GM19023 (cell line): ENCODE measurements at regions not wholly inside any gene's neighbourhood (a gene's known extent, or its start where the extent isn't known, plus 50 kb on each side); places are given as distances from the start of the nearest gene placed in this dataset.

ENCODE experiments used
- ATAC-seq: cut with Tn5 transposase; IDR thresholded peaks from one replicate; pipeline ENCODE4 v1.9.1; 2021; ENCODE audit warnings: mild to moderate bottlenecking, moderate library complexity; ENCODE audit not compliant: unreplicated experiment

DNA sequence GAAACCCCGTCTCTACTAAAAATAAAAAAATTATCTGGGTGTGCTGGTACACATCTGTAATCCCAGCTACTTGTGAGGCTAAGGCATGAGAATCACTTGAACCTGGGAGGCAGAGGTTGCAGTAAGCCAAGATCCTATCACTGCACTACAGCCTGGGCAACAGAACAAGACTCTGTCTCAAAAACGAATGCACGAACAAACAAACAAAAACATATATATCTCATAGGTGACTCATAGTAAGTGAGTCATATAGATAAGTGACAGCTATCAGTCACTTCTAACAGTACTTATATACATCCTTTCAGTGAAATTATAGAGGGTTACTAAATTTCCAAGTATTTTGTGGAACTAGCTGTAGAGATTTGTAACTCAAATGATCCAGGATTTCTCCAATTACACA is 127.3 kb upstream of the FIGN start:
- ATAC-seq: no peak

DNA sequence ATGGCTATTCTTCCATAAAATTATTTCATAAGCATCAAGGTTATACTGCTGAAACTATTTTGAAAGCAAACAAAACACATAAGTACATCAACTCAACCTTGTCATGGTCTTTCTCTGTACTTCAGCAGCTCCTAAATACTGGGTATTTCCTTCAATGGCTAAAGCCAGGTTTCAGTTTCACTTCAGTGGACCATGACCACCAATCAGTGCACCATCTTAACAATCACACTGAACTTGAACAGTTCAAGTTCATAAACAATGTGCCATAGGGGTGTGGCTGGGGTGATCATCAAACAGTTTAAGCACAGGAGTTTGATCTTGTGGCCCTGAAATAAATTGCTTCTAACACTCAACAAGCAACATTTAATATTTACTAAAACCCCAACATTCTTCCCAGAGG is 124.1 kb upstream of the FIGN start:
- no peak for ATAC-seq

DNA sequence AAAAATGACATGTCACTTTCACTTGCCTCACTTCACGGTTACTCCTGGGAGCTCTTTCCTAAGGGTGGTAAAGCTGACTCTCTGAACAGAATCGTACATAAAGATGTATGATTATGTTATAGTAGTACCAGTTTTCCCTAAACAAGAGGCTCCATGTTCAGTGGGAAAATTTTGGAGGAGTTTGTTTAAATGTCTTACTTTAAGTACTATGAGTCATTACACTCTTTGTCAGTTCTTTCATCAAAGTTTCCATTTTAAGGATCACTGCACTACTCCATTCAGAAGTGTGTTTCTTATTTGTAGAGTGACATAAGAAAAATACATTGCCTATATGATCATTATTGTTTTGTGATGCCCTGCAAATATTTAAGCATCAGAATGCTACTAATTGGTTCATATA is 121.1 kb upstream of the FIGN start:
- no peak for ATAC-seq

DNA sequence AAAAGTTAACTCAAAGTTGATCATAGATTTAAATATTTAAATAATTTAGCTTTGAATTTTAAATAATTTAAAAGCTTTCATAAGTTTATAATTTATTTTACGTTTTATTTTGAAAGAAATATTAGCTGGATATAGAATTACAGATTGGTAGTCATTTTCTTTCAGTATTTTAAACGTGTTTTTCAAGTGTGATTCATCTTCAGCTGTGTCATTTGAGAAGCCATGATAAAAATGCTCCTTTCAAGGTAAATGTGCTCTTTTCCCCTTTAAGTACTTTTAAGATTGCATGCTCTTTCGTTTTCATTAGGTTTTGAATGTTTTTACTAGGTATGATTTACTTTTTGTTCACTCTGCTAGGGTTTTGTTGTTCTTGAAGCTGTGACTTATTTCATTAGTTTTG is 116.8 kb upstream of the FIGN start:
- no peak for ATAC-seq

DNA sequence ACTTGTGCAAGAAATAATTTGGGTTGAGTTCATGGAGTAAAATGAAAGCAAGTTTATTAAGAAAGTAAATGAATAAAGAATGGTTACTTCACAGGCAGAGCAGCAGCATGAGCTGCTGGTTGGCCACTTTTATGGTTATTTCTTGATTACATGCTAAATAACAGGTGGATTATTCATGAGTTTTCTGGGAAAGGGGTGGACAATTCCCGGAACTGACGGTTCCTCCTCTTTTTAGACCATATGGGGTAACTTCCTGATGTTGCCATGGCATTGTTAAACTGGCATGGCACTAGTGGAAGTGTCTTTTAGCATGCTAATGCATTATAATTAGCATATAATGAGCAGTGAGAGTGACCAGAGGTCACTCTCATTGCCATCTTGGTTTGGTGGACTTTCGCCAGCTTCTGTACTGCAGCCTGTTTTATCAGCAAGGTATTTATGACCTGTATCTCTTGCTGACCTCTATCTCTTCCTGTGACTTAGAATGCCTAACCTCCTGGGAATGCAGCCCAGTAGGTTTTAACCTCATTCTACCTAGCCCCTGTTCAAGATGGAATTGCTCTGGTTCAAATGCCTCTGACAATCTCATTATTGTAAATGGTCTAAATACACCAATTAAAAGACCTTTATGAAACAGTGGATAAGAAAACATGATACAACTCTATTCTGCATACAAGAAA is 114.1 kb upstream of the FIGN start:
- no peak for ATAC-seq

DNA sequence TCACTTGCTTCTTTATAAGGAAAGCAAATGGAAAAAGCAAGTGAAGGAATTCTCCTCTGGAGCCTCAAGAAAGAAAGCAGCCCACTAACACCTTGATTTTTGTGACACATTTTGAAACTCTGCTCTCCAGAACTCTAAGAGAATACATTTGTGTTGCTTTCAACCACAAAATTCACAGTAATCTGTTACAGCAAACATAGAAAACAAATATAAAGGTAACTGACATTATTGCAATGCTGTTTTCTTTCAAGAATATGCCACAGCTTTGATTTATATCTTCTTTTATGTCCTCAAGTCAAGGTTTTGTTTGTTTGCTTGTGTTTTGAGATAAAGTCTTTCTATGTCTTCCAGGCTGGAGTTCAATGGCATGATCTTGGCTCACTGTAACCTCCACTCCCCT is 103.1 kb upstream of the FIGN start:
- ATAC-seq: no peak

DNA sequence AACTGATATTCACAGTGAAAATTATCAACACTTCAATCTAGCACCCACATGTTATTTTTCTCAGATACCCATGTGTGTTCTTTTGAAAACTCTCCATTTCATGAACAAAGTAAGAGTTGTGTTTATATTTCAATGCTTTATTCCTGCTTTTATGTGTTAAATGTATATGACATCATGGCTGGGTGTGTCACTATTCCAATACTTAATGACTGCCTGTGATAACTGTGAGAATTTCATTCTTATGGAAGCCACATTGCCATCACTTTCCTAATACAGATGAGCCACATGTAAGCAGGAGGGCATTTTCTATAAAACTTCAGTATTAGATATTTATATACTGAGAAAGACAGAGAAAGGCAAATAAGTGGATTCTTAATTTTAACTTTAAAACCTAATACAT is 100.4 kb upstream of the FIGN start:
- no peak for ATAC-seq

DNA sequence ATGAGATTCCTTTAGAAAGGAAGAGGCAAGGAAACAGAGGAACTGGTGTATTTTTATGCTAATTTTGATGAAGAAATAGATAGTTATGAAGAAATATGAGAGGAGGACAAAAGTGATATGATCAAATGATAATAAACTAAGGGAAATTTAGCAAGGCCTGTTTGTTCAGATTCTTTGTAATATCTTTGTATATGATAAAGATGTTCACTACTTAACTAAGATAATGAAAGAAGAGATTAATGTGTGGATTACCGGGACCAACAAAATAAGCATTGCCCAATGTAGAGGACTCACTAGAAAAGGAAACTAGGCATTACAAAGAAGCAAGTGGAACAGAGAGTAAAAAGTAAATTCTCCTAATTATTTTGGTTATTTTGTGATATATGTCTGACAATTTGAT is 99.0 kb upstream of the FIGN start:
- ATAC-seq: no peak

DNA sequence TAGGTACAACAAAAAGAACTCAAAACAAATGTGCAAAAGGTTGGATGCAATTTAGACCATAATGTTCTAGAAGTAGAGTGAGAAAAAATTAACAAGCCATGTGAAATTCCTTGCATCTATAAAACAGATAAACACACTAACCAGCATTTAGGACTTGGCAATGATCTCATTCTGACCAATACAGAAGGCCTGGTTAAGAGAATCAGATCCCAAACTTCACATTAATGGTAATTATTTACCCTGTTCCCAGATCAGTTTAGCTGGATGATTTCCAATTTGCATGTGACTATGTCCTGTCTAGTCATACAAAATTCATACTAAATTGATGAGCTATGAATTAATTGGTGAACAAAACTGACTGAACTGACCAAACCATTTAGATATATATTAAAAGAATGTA is 98.4 kb upstream of the FIGN start:
- ATAC-seq: no peak

DNA sequence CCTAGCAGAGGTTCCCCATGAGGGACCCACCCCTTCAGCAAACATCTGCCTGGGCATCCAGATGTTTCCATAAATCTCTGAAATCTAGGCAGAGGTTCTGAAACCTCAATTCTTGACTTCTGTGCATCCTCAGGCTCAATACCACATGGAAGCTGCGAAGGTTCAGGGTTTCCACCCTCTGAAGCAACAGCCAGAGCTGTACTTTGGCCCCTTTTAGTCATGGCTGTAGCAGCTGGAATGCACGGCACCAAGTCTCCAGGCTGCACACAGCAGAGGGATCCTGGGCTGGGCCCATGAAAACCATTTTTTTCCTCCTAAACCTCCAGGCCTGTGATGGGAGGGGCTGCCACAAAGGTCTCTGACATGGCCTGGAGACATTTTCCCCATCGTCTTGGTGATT is 93.0 kb upstream of the FIGN start:
- no peak for ATAC-seq

DNA sequence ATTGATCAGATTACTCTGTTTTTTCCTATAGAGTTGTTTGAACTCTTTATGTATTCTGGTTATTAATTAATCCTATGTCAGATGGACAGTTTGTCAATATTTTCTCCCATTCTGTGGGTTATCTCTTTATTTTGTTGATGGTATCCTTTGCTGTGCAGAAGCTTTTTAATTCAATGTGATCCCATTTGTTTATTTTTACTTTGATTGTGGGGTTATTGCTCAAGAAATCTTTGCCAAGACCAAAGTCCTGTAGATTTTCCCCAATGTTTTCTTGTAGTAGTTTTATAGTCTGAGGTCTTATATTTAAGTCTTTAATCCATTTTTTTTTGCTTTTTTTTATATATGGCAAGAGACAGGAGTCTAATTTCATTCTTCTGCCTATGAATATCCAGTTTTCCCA is 86.2 kb upstream of the FIGN start:
- ATAC-seq: no peak

DNA sequence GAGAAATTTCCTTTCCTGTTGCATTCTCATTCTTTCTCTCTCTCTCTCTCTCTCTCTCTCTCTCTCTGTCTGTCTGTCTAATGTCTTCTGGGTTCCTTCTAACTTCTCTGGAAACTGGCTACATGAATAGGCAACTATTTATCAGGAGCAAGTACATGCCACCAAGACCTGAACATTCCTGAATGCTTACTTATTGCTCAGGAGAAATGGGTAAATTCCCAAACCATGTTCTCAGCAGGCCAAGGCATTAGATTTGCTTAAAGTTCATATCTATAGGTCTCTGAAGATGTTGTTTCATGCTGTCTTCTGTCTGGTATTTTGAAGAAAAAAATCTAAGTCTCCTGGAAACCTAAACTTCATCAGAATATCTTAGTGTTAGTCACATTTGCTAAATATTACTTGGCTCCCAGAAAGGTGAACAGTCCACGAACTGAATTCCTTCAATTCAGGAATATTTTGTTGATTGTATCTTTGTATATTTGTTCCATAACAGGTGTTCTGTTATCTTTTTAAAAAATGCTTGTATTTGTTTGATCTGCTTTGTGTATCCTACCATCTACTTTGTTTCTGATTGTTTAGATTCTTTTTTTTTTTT is 77.2 kb upstream of the FIGN start:
- ATAC-seq: no peak

DNA sequence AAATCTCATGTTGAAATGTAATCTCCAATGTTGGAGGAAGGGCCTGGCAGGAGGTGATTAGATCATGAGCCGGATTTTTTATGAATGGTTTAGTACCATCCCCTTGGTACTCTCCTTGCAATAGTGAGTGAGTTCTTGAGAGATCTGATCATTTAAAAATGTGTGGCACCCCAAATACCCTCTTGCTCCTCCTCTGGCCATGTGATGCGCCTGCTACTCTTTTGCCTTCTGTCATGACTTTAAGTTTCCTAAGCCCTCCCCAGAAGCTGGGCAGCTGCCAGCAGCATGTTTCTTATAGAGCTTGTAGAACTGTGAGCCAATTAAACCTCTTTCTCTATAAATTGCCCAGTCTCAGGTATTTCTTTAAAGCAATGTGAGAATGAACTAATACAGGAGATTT is 72.6 kb upstream of the FIGN start:
- no peak for ATAC-seq

DNA sequence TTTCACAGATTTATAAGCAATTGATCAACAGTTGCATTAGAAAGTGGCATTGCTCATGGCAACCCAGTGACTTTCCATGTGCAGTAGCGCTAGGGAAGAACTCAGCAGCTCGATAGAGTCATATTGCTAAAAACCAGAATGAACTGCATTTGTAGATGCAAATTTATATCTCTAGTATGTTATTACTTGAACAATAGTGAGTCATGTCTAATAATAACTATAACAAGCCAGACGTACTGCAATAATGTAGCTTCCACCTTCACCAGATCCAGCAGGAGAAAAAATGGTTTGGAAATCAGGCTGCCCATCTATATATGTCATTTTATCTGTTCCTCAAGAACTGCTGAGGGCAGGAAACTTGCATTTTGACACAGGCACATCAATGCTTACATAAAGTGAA is 66.5 kb upstream of the FIGN start:
- ATAC-seq: no peak

DNA sequence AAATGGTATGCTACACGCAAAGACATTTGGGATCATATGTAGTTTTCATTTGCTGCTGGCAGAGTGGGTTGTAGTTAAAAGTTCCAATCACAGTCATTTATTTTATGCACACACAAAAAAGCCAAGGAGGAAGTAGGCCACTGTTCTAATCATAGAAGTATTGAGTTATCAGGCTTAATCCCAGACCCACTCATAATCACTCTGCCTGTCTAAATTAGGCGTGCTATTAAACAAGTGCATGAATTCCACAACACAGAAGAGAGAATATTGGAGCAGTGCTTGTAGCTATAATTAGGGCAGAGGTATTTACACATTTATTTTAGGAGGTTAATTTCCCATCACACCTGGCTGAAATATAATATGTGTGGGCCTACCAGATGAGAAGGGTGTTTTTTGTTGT is 65.7 kb upstream of the FIGN start:
- no peak for ATAC-seq

DNA sequence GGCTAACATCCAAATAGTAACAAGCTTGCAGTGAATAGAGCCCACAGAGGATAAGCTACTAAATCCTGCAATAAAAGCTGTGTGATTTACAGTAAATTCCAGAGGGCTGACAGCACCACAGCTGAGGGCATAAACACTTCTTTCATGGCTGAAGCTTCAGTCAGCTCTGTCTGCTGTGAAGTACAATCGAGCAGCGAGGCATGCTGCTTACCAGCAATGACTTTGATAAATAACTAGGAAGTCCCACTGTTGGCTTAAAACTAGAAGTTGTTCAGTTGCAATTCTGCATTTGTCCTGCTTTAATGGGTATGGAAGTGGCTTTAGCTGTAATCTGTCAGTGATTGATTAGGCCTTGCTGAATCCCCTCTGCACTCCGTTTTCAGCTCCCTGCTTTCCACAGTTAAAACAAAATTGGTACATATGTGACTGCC is 65.2 kb upstream of the FIGN start:
- no peak for ATAC-seq

DNA sequence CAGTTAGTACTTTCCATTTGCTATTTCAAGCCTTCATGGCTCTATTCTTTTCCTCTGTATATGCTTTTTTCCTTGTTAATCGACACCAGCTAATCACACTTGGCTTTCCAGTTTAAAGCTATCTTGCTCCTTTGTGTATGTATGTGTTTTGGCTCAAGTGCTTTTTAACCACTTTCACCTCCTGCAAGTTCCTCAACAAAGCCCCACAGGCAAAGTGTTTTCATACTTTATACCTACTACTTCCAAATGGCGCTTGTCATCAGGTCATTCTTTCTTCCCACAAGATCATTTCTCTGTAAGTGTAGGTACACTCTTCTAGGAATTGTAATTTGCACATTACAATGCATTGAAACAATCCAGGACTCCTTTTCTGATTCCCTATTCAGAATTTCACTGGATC is 64.0 kb upstream of the FIGN start:
- ATAC-seq: no peak

DNA sequence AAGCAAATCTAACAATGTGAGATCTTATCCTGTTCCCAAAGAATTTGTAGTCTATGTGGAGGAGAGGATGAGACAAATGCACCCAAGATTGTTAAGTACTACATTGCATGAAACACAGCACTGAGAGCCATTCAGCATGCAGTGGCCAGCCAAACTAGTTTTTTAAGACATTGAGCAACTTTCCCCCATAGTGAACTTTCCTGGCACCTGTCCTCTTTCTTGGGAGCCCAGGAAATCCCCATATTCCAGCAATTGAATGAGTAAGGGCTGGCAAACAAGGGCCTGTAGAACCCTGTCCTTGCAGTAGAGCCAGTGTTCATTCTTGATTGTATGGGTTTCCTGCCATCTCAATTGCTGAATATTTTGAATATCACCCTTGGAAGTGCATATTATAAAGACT is 58.8 kb upstream of the FIGN start:
- ATAC-seq: no peak
